Ishikawa (cell line): ENCODE measurements at regions not wholly inside any gene's neighbourhood (a gene's known extent, or its start where the extent isn't known, plus 50 kb on each side); places are given as distances from the start of the nearest gene placed in this dataset.

Experiments
- CEBPB ChIP-seq: IDR thresholded peaks from 2 replicates; pipeline ENCODE4 v1.6.1; 2012
- CREB1 ChIP-seq: IDR thresholded peaks from 2 replicates; pipeline ENCODE4 v1.6.1; 2012; ENCODE audit warnings: low read depth
- EGR1 ChIP-seq: IDR thresholded peaks from 2 replicates; pipeline ENCODE4 v1.6.1; 2012
- EP300 ChIP-seq: IDR thresholded peaks from 2 replicates; pipeline ENCODE4 v1.6.1; 2012; ENCODE audit warnings: borderline replicate concordance
- FOXM1 ChIP-seq: IDR thresholded peaks from 2 replicates; pipeline ENCODE4 v1.6.1; 2012; ENCODE audit warnings: low read depth, borderline replicate concordance
- MAX ChIP-seq: IDR thresholded peaks from 2 replicates; pipeline ENCODE4 v1.6.1; 2012
- NFIC ChIP-seq: IDR thresholded peaks from 2 replicates; pipeline ENCODE4 v1.6.1; 2012
- RAD21 ChIP-seq: IDR thresholded peaks from 2 replicates; pipeline ENCODE4 v1.6.1; 2012; ENCODE audit warnings: low read depth
- TAF1 ChIP-seq: IDR thresholded peaks from 2 replicates; pipeline ENCODE4 v1.6.1; 2012; ENCODE audit warnings: low read depth, mild to moderate bottlenecking
- TCF12 ChIP-seq: IDR thresholded peaks from 2 replicates; pipeline ENCODE4 v1.6.1; 2012; ENCODE audit warnings: low read depth
- TEAD4 ChIP-seq: IDR thresholded peaks from 2 replicates; pipeline ENCODE4 v1.6.1; 2012
- USF1 ChIP-seq: IDR thresholded peaks from 2 replicates; pipeline ENCODE4 v1.6.1; 2012
- YY1 ChIP-seq: IDR thresholded peaks from 2 replicates; pipeline ENCODE4 v1.6.1; 2012; ENCODE audit warnings: low read depth
- ZBTB7A ChIP-seq: IDR thresholded peaks from 2 replicates; pipeline ENCODE4 v1.6.1; 2012; ENCODE audit warnings: low read depth
- TF ChIP-seq, protein P1 (sequence below): IDR thresholded peaks from 2 replicates; pipeline ENCODE4 v1.6.1; 2012; ENCODE audit warnings: low read depth, mild to moderate bottlenecking

- no peak for TF ChIP-seq CREB1
- TF ChIP-seq RAD21, result peak; percentile 75
Measured at GRCh38 chr11:87421422-87421821, 383.7 kb downstream of the TMEM135 start.

DNA sequence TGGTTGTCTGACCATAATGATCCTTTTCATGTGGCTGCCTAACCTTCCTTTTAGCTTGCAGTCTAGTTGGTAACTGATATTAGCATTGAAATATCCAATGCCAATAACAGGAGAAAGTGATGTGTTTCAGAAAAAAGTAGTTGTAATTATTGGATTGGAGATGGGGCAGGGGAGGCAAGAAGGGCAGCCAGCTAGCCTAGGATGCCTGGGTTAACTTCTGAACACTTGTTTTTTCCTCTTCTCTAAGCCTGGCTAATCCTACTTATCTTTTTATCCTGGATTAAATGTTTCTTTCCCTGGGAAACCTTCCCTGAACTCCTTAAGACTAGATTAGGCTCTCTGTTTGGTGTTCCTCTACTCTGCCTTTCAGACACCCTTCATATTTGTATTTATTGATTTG, 380.2 kb downstream of the TMEM135 start:
- TF ChIP-seq CREB1 (no peak), ZBTB7A (no peak), EGR1 (no peak)
- TF ChIP-seq, protein P1, sequence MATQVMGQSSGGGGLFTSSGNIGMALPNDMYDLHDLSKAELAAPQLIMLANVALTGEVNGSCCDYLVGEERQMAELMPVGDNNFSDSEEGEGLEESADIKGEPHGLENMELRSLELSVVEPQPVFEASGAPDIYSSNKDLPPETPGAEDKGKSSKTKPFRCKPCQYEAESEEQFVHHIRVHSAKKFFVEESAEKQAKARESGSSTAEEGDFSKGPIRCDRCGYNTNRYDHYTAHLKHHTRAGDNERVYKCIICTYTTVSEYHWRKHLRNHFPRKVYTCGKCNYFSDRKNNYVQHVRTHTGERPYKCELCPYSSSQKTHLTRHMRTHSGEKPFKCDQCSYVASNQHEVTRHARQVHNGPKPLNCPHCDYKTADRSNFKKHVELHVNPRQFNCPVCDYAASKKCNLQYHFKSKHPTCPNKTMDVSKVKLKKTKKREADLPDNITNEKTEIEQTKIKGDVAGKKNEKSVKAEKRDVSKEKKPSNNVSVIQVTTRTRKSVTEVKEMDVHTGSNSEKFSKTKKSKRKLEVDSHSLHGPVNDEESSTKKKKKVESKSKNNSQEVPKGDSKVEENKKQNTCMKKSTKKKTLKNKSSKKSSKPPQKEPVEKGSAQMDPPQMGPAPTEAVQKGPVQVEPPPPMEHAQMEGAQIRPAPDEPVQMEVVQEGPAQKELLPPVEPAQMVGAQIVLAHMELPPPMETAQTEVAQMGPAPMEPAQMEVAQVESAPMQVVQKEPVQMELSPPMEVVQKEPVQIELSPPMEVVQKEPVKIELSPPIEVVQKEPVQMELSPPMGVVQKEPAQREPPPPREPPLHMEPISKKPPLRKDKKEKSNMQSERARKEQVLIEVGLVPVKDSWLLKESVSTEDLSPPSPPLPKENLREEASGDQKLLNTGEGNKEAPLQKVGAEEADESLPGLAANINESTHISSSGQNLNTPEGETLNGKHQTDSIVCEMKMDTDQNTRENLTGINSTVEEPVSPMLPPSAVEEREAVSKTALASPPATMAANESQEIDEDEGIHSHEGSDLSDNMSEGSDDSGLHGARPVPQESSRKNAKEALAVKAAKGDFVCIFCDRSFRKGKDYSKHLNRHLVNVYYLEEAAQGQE, result no peak

DNA sequence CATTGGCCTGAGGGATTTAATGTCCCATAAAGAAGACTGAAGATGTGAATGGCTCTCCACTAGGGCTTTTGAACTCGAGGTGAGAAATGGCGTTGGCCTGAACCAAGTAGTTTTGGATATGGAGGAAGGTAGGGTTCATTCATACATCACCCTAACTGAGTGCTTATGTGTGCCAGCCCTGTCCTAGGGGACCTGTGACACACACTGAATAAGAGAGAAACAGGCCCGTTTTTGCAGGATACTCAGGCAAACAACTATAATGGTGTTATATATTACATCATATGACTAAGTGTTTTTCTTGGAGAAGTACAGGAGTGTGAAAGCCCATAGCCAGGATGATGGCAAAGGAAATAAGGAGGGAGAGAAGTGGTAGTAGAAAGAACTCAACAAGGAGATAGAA, 368.1 kb downstream of the TMEM135 start:
- TF ChIP-seq MAX (no peak), NFIC (no peak), ZBTB7A (no peak), TEAD4 (no peak), CEBPB (no peak), RAD21 (no peak), USF1 (no peak), YY1 (no peak), EGR1 (no peak), FOXM1 (no peak), TCF12 (no peak), CREB1 (no peak)
- TF ChIP-seq, protein P1, result no peak

- TF ChIP-seq TCF12 (no peak), FOXM1 (no peak), TAF1 (no peak), TEAD4 (no peak), NFIC (no peak), EP300 (no peak), YY1 (no peak), ZBTB7A (no peak), CREB1 (no peak), RAD21 (no peak), USF1 (no peak), CEBPB (no peak), EGR1 (no peak), MAX (no peak)
- TF ChIP-seq, protein P1, result no peak
Measured at GRCh38 chr11:87405356-87405755, 367.6 kb downstream of the TMEM135 start.

DNA sequence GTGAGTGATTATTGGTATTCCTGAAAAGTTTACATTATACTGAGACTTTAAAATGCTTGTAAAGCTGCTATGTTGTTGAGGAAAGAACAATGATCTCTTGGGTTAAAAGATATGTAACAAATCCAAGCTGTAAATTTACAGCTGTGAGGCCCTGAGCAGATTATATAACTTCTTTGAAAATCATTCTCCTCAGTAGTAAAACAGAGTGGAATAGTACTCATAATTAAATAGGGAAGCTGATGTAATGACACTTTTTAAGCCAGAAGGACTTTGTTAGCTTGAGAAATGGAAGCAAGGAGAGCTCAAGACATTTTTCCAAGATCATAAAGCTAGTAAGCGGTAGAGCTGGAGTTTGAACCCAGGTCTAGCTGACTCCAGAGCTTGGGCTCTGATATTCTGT, 363.9 kb downstream of the TMEM135 start:
- TF ChIP-seq, protein P1, result no peak
- TF ChIP-seq CEBPB (no peak), EGR1 (no peak), NFIC (no peak), TCF12 (no peak), RAD21 (no peak), YY1 (no peak), TAF1 (no peak), FOXM1 (no peak), ZBTB7A (no peak), EP300 (no peak), CREB1 (no peak)
